Mammary epithelial cell (primary cell): ENCODE measurements at regions not wholly inside any gene's neighbourhood (a gene's known extent, or its start where the extent isn't known, plus 50 kb on each side); places are given as distances from the start of the nearest gene placed in this dataset.

Experiments
- EZH2 ChIP-seq: IDR thresholded peaks from 2 replicates; pipeline ENCODE4 v1.6.1; 2012; ENCODE audit warnings: low read length, inconsistent platforms, borderline replicate concordance
- TF ChIP-seq, protein P1 (sequence below), 2 donors: IDR thresholded peaks in 1 of 2; conservative IDR thresholded peaks in 1 of 2; 2 replicates each; pipeline ENCODE4 v1.5.1; 2011 to 2012; ENCODE audit warnings: inconsistent platforms in 2 of 2, low read length in 2 of 2, mild to moderate bottlenecking in 2 of 2, control low read depth in 1 of 2, low read depth in 1 of 2; ENCODE audit not compliant: insufficient read depth in 1 of 2; ENCODE audit errors: extremely low read depth in 1 of 2

DNA sequence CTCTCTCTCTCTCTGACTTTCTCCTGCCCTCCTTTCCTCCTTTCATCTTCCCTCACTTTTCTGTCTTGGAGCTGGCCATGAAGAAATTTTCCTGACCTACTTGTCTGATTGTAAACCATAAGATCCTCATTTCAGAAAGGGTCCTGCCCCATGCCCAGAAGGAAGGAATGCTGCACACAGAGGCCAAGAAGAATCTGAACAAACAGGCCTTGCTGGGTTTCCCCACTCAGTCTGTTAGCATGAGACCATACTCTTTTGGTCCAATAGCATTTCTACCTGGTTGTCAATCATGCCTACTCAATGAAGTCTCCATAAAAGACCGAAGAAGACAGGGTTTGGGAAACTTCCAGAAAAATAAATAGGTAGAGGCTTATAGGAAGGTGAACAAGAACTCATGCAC, 128.7 kb downstream of the MAB21L3 start:
- TF ChIP-seq, protein P1, sequence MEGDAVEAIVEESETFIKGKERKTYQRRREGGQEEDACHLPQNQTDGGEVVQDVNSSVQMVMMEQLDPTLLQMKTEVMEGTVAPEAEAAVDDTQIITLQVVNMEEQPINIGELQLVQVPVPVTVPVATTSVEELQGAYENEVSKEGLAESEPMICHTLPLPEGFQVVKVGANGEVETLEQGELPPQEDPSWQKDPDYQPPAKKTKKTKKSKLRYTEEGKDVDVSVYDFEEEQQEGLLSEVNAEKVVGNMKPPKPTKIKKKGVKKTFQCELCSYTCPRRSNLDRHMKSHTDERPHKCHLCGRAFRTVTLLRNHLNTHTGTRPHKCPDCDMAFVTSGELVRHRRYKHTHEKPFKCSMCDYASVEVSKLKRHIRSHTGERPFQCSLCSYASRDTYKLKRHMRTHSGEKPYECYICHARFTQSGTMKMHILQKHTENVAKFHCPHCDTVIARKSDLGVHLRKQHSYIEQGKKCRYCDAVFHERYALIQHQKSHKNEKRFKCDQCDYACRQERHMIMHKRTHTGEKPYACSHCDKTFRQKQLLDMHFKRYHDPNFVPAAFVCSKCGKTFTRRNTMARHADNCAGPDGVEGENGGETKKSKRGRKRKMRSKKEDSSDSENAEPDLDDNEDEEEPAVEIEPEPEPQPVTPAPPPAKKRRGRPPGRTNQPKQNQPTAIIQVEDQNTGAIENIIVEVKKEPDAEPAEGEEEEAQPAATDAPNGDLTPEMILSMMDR (conservative IDR thresholded peaks at IDR 0.05 in 1 of 2, IDR thresholded peaks at IDR 0.05 in 1 of 2; ENCODE audit: extremely low read depth in 1 of 2, insufficient read depth in 1 of 2, low read depth in 1 of 2, low read length in 2 of 2) = no peak
- TF ChIP-seq EZH2 = no peak
